AG04450 (cell line): ENCODE measurements at regions not wholly inside any gene's neighbourhood (a gene's known extent, or its start where the extent isn't known, plus 50 kb on each side); places are given as distances from the start of the nearest gene placed in this dataset.
"Not testable (repeated sequence)": the region's sequence is repeated elsewhere in the genome, so short reads cannot be mapped to it uniquely, and the experiment has no call there.

ENCODE experiments used
- CTCF ChIA-PET: fragments of 300-600, 350-600 bp; formaldehyde crosslinking; extraction: SDS; loops from one replicate; lab custom pipeline; 2022; ENCODE audit warnings: antibody characterized with exemption, inconsistent platforms; lab: Charles Lee
- POLR2A ChIA-PET: fragments of 350-600 bp; formaldehyde crosslinking; extraction: SDS; loops from one replicate; lab custom pipeline; 2021; ENCODE audit warnings: antibody characterized with exemption, inconsistent platforms; lab: Yijun Ruan, JAX
- DNase-seq: peaks from one replicate; pipeline ENCODE4 v3.0.0-alpha.2; 2011; ENCODE audit warnings: low read depth, low spot score
- H3K27ac ChIP-seq: one replicate; pipeline ENCODE4 v1.5.1; 2012; ENCODE audit warnings: low read depth, low read length, control low read depth
- H3K27me3 ChIP-seq: one replicate; pipeline ENCODE4 v1.6.0; 2012; ENCODE audit warnings: low read length; ENCODE audit not compliant: control insufficient read depth, insufficient read depth
- H3K4me3 ChIP-seq: 2 replicates; pipeline ENCODE4 v1.5.1; 2011; ENCODE audit warnings: mild to moderate bottlenecking, low read depth, low read length, control low read depth
- H3K9me3 ChIP-seq: 2 replicates; pipeline ENCODE4 v1.5.1; 2012; ENCODE audit warnings: low read length; ENCODE audit not compliant: control insufficient read depth, insufficient read depth
- CTCF ChIP-seq: IDR thresholded peaks from 2 replicates; pipeline ENCODE4 v1.5.1; 2011; ENCODE audit warnings: low read depth, low read length, control low read depth, inconsistent platforms

DNA sequence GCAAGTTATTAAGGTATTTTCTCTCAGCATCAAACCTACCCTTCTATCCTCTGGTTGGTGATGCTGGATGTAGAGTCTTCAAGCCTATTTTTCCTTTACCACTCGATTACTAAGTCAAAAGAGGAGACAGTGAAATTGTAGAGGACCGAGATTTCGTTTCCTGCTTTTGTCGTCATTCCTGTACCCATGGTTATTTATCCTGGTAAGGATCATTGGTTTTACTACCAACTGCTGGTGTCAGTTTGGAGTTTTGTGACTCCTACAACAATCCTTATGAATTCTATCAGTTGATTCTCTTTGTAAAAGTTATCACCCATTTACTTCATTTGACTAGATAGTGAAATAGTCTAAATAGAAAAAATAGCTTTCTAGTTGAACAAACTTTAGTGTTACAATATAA, 2028.2 kb upstream of the ACO1 start:
- Histone ChIP-seq H3K27me3 (no peaks in the 10 kb centered on the region), H3K9me3 (no peaks in the 10 kb centered on the region), H3K27ac (no peak overlapping the region), H3K4me3 (no peak overlapping the region)
- CTCF ChIA-PET: no interaction called here
- POLR2A ChIA-PET: no interaction called here
- no peak for TF ChIP-seq CTCF
- no peak for DNase-seq

DNA sequence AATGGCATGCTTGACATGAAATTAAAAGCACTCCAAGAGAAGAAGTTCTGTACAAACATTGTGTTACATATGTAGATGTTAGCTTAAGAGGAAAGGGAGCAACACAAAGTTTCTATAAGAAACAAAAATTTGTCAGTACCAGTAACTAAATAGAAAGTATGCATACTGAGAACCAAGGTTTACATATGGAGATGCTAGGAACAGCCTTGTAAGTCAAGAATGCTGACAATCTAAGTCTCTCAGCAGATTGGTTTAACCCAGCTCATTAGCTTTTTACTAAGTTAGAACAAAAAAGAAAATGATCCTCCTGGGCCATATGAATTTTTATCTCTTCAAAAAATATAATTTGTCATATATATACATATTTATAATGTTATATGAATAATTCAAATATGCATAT, 2022.1 kb upstream of the ACO1 start:
- CTCF ChIA-PET: no interaction called here
- TF ChIP-seq CTCF: no peak
- POLR2A ChIA-PET: interaction anchor here (0.6 kb wide), 1 partner anchor 855 kb away, joined by 3 read pairs; no protein-coding TSS in a partner anchor
- no peaks in the 10 kb centered on the region for H3K27me3 ChIP-seq
- no peak overlapping the region for H3K4me3 ChIP-seq
- no peak overlapping the region for H3K27ac ChIP-seq
- no peaks in the 10 kb centered on the region for H3K9me3 ChIP-seq
- DNase-seq: no peak

GRCh38 chr9:30366140-30366539, 2018.3 kb upstream of the ACO1 start:
- DNase-seq, CTCF ChIA-PET, H3K27me3 ChIP-seq, H3K4me3 ChIP-seq, H3K9me3 ChIP-seq, POLR2A ChIA-PET, H3K27ac ChIP-seq: not testable (repeated sequence)

DNA sequence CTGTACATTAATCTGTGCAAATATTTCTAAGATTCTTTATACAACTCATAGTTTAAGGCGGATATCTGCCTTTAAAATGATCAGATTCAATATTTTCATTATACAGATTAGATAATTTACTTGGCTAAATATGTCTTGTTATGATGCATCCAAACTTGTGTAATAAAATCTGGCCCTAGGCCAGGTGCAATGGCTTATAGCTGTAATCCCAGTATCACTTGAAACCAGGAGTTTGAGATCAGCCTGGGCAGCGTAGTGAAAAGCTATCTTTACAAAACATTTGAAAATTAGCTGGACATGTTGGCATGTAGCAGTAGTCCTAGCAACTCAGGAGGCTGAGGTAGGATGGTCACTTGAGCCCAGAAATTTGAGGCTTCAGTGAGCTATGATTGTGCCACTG, 2002.2 kb upstream of the ACO1 start:
- TF ChIP-seq CTCF: no peak
- Histone ChIP-seq H3K4me3 (no peak overlapping the region), H3K27me3 (no peaks in the 10 kb centered on the region), H3K27ac (no peak overlapping the region), H3K9me3 (peaks cover 3% of the 10 kb centered on the region; the same call in 1 of the 2 replicates)
- ChIA-PET CTCF (no interaction called here), POLR2A (no interaction called here)
- no peak for DNase-seq

GRCh38 chr9:30410273-30410672, 1974.2 kb upstream of the ACO1 start:
- Histone ChIP-seq H3K27ac (no peak overlapping the region), H3K27me3 (no peaks in the 10 kb centered on the region), H3K4me3 (no peak overlapping the region), H3K9me3 (peaks cover 15% of the 10 kb centered on the region)
- CTCF ChIA-PET: no interaction called here
- no peak for DNase-seq
- POLR2A ChIA-PET: no interaction called here
- no peak for TF ChIP-seq CTCF

- CTCF ChIA-PET: no interaction called here
- no peak overlapping the region for H3K27ac ChIP-seq
- DNase-seq: no peak
- no peak for TF ChIP-seq CTCF
- H3K4me3 ChIP-seq: no peak overlapping the region
- no peaks in the 10 kb centered on the region for H3K27me3 ChIP-seq
- H3K9me3 ChIP-seq: peaks cover 15% of the 10 kb centered on the region
- POLR2A ChIA-PET: no interaction called here
These were observed 1972.9 kb upstream of the ACO1 start for GRCh38 chr9:30411571-30411970.
